T-cell (primary cell): ENCODE measurements at regions not wholly inside any gene's neighbourhood (a gene's known extent, or its start where the extent isn't known, plus 50 kb on each side); places are given as distances from the start of the nearest gene placed in this dataset.

Source experiments
- ATAC-seq, 4 experiments: fragments of 200-7000 bp in 3 of 4; fragments of 150-1000 bp in 1 of 4; cut with Tn5 transposase; replicated peaks in 1 of 4; 1 replicate in 3 of 4; 2 replicates in 1 of 4; pipeline ENCODE4 v1.10.0; 2021; ENCODE audit warnings: moderate library complexity in 3 of 4, mild to moderate bottlenecking in 2 of 4, moderate number of reproducible peaks in 1 of 4
- CTCF ChIA-PET, 2 donors: fragments of 300-600 bp; sonication (Branson Sonifier 250); formaldehyde crosslinking; loops; one replicate each; lab custom pipeline; 2022; ENCODE audit warnings: antibody characterized with exemption in 2 of 2; lab: Charles Lee
- POLR2A ChIA-PET, 2 donors: fragments of 300-600 bp; sonication (Branson Sonifier 250); formaldehyde crosslinking; loops; one replicate each; lab custom pipeline; 2022; ENCODE audit warnings: antibody characterized with exemption in 2 of 2; lab: Charles Lee
- DNase-seq, 35 experiments: peaks; one replicate each; pipeline versions ENCODE4 v3.0.0 to v3.0.0-alpha.2; 2013 to 2023
- H3K27ac ChIP-seq: one replicate; pipeline ENCODE4 v1.5.1; 2013; ENCODE audit warnings: low read length
- H3K27me3 ChIP-seq, 2 experiments: replicated peaks in 1 of 2; 1 replicate in 1 of 2; 2 replicates in 1 of 2; pipeline versions ENCODE4 v1.6.1 to v1.7.0; 2013; ENCODE audit warnings: low read length in 1 of 2, mixed read lengths in 1 of 2; ENCODE audit not compliant: control insufficient read depth in 2 of 2, insufficient read depth in 2 of 2; ENCODE audit errors: extremely low read depth in 1 of 2
- H3K36me3 ChIP-seq, 2 donors: 1 replicate in 1 of 2; 2 replicates in 1 of 2; pipeline versions ENCODE4 v1.6.1 to v1.7.0; 2013; ENCODE audit warnings: low read length in 1 of 2; ENCODE audit not compliant: control insufficient read depth in 2 of 2, insufficient read depth in 1 of 2; ENCODE audit errors: extremely low read depth in 1 of 2
- H3K4me1 ChIP-seq, 2 experiments: 1 replicate in 1 of 2; 2 replicates in 1 of 2; pipeline versions ENCODE4 v1.6.1 to v1.7.0; 2013; ENCODE audit warnings: low read length in 2 of 2, mixed read lengths in 1 of 2; ENCODE audit not compliant: insufficient read depth in 2 of 2, control insufficient read depth in 1 of 2; ENCODE audit errors: extremely low read depth in 1 of 2
- H3K4me3 ChIP-seq, 2 donors: 1 replicate in 1 of 2; 2 replicates in 1 of 2; pipeline versions ENCODE4 v1.5.1 to v1.7.0; 2013; ENCODE audit warnings: mild to moderate bottlenecking in 2 of 2, low read length in 1 of 2, moderate library complexity in 1 of 2; ENCODE audit not compliant: control insufficient read depth in 1 of 2; ENCODE audit errors: extremely low read depth in 1 of 2
- H3K9me3 ChIP-seq: 2 replicates; pipeline ENCODE4 v1.7.0; 2013
- H3K27ac Mint-ChIP-seq, 2 donors: one replicate each; pipeline ENCODE4 v1.8.0; 2020 to 2021; ENCODE audit warnings: mild to moderate bottlenecking in 2 of 2, mixed read lengths in 2 of 2
- H3K27me3 Mint-ChIP-seq, 2 donors: one replicate each; pipeline ENCODE4 v1.8.0; 2021 to 2022; ENCODE audit warnings: mixed read lengths in 2 of 2
- H3K36me3 Mint-ChIP-seq: one replicate; pipeline ENCODE4 v1.8.0; 2021; ENCODE audit warnings: mixed read lengths
- H3K4me1 Mint-ChIP-seq, 3 donors: one replicate each; pipeline ENCODE4 v1.8.0; 2020 to 2022; ENCODE audit warnings: mixed read lengths in 3 of 3, mild to moderate bottlenecking in 1 of 3
- H3K4me3 Mint-ChIP-seq, 3 donors: one replicate each; pipeline ENCODE4 v1.8.0; 2020 to 2022; ENCODE audit warnings: mild to moderate bottlenecking in 3 of 3, mixed read lengths in 3 of 3, moderate library complexity in 3 of 3
- H3K9me3 Mint-ChIP-seq, 3 donors: one replicate each; pipeline ENCODE4 v1.8.0; 2020 to 2022; ENCODE audit warnings: mixed read lengths in 3 of 3
- WGBS: methylation state at CpG from one replicate; pipeline ENCODE4 v1.1.5; 2013; ENCODE audit warnings: missing lambda C conversion rate; ENCODE audit not compliant: insufficient coverage; 5-methylcytosine and 5-hydroxymethylcytosine counted together

GRCh38 chr3:24545887-24546286 lies 51.2 kb upstream of the THRB start:
- Histone ChIP-seq H3K27ac (no peak overlapping the region), H3K36me3 (no peaks in the 10 kb centered on the region), H3K4me3 (no peak overlapping the region), H3K4me1 (no peaks in the 10 kb centered on the region), H3K9me3 (no peaks in the 10 kb centered on the region), H3K27me3 (no peaks in the 10 kb centered on the region)
- WGBS, result no CpG with 5 or more reads among the region's 3 CpGs
- Mint-ChIP-seq H3K4me3 (no peak overlapping the region), H3K27me3 (no peaks in the 10 kb centered on the region), H3K9me3 (no peaks in the 10 kb centered on the region), H3K4me1 (no peaks in the 10 kb centered on the region), H3K36me3 (no peaks in the 10 kb centered on the region), H3K27ac (no peak overlapping the region)
- ChIA-PET POLR2A (interaction anchor here in 1 of 2 donors (0.5 kb wide), 1 partner anchor 15 kb away, joined by 3 read pairs; no protein-coding TSS in a partner anchor), CTCF (no interaction called here)
- DNase-seq (no peak), ATAC-seq (no peak)

GRCh38 chr3:24548278-24548677 lies 53.6 kb upstream of the THRB start:
- H3K36me3 ChIP-seq, result no peaks in the 10 kb centered on the region
- H3K4me3 ChIP-seq, result no peak overlapping the region
- no peak overlapping the region for H3K4me3 Mint-ChIP-seq
- no peak overlapping the region for H3K27ac ChIP-seq
- no peaks in the 10 kb centered on the region for H3K9me3 ChIP-seq
- no CpG with 5 or more reads among the region's 2 CpGs for WGBS
- no peaks in the 10 kb centered on the region for H3K4me1 Mint-ChIP-seq
- H3K9me3 Mint-ChIP-seq, result peaks cover 0 to 3% (median 0%) of the 10 kb centered on the region in 3 donors
- no peaks in the 10 kb centered on the region for H3K4me1 ChIP-seq
- ATAC-seq (no peak), DNase-seq (no peak)
- no peaks in the 10 kb centered on the region for H3K27me3 Mint-ChIP-seq
- H3K27ac Mint-ChIP-seq, result no peak overlapping the region
- POLR2A ChIA-PET, result no interaction called here
- no peaks in the 10 kb centered on the region for H3K36me3 Mint-ChIP-seq
- CTCF ChIA-PET, result interaction anchor here in 1 of 2 donors (0.5 kb wide), 1 partner anchor 9 kb away, joined by 4 read pairs; no protein-coding TSS in a partner anchor
- H3K27me3 ChIP-seq, result no peaks in the 10 kb centered on the region

GRCh38 chr3:24550588-24550987 lies 55.9 kb upstream of the THRB start:
- ATAC-seq (no peak), DNase-seq (no peak)
- Mint-ChIP-seq H3K27ac (no peak overlapping the region), H3K27me3 (no peaks in the 10 kb centered on the region), H3K4me1 (no peaks in the 10 kb centered on the region), H3K36me3 (no peaks in the 10 kb centered on the region), H3K4me3 (no peak overlapping the region), H3K9me3 (peaks cover 0 to 3% (median 0%) of the 10 kb centered on the region in 3 donors)
- no peaks in the 10 kb centered on the region for H3K9me3 ChIP-seq
- H3K36me3 ChIP-seq, result no peaks in the 10 kb centered on the region
- no peaks in the 10 kb centered on the region for H3K4me1 ChIP-seq
- no peaks in the 10 kb centered on the region for H3K27me3 ChIP-seq
- CTCF ChIA-PET, result no interaction called here
- POLR2A ChIA-PET, result no interaction called here
- no peak overlapping the region for H3K27ac ChIP-seq
- no CpG with 5 or more reads among the region's 1 CpG for WGBS
- no peak overlapping the region for H3K4me3 ChIP-seq

- Histone ChIP-seq H3K27me3 (no peaks in the 10 kb centered on the region), H3K36me3 (no peaks in the 10 kb centered on the region), H3K9me3 (no peaks in the 10 kb centered on the region), H3K4me1 (no peaks in the 10 kb centered on the region), H3K4me3 (no peak overlapping the region), H3K27ac (no peak overlapping the region)
- CTCF ChIA-PET, result no interaction called here
- ATAC-seq (no peak), DNase-seq (no peak)
- POLR2A ChIA-PET, result no interaction called here
- Mint-ChIP-seq H3K4me3 (no peak overlapping the region), H3K36me3 (no peaks in the 10 kb centered on the region), H3K4me1 (no peaks in the 10 kb centered on the region), H3K27me3 (no peaks in the 10 kb centered on the region), H3K27ac (no peak overlapping the region), H3K9me3 (peaks cover 0 to 3% (median 0%) of the 10 kb centered on the region in 3 donors)
- WGBS, result no CpG with 5 or more reads among the region's 2 CpGs
Measured at GRCh38 chr3:24551626-24552025, 57.0 kb upstream of the THRB start.

GRCh38 chr3:24562895-24563294 lies 68.2 kb upstream of the THRB start:
- Mint-ChIP-seq H3K27me3 (no peaks in the 10 kb centered on the region), H3K4me3 (no peak overlapping the region), H3K27ac (no peak overlapping the region), H3K36me3 (no peaks in the 10 kb centered on the region), H3K4me1 (no peaks in the 10 kb centered on the region), H3K9me3 (peaks cover 5 to 16% (median 14%) of the 10 kb centered on the region in 3 donors)
- CTCF ChIA-PET, result no interaction called here
- Histone ChIP-seq H3K27me3 (no peaks in the 10 kb centered on the region), H3K27ac (no peak overlapping the region), H3K4me3 (no peak overlapping the region), H3K9me3 (no peaks in the 10 kb centered on the region), H3K36me3 (no peaks in the 10 kb centered on the region), H3K4me1 (no peaks in the 10 kb centered on the region)
- POLR2A ChIA-PET, result no interaction called here
- ATAC-seq, result no peak
- no CpG with 5 or more reads among the region's 3 CpGs for WGBS
- no peak for DNase-seq

GRCh38 chr3:24565053-24565452 lies 70.4 kb upstream of the THRB start:
- H3K4me1 Mint-ChIP-seq, result no peaks in the 10 kb centered on the region
- Histone ChIP-seq H3K27ac (no peak overlapping the region), H3K36me3 (no peaks in the 10 kb centered on the region), H3K4me1 (no peaks in the 10 kb centered on the region), H3K9me3 (no peaks in the 10 kb centered on the region), H3K27me3 (no peaks in the 10 kb centered on the region), H3K4me3 (no peak overlapping the region)
- no peaks in the 10 kb centered on the region for H3K36me3 Mint-ChIP-seq
- ChIA-PET CTCF (no interaction called here), POLR2A (no interaction called here)
- no peak overlapping the region for H3K27ac Mint-ChIP-seq
- no peak overlapping the region for H3K4me3 Mint-ChIP-seq
- peaks cover 5 to 32% (median 28%) of the 10 kb centered on the region in 3 donors for H3K9me3 Mint-ChIP-seq
- WGBS, result no CpG with 5 or more reads among the region's 1 CpG
- DNase-seq, result no peak
- ATAC-seq, result no peak
- no peaks in the 10 kb centered on the region for H3K27me3 Mint-ChIP-seq

GRCh38 chr3:24565656-24566055 lies 71.0 kb upstream of the THRB start:
- Histone ChIP-seq H3K36me3 (no peaks in the 10 kb centered on the region), H3K4me1 (no peaks in the 10 kb centered on the region), H3K9me3 (no peaks in the 10 kb centered on the region), H3K27ac (no peak overlapping the region), H3K4me3 (no peak overlapping the region), H3K27me3 (no peaks in the 10 kb centered on the region)
- no peaks in the 10 kb centered on the region for H3K27me3 Mint-ChIP-seq
- no peak overlapping the region for H3K27ac Mint-ChIP-seq
- ChIA-PET POLR2A (no interaction called here), CTCF (no interaction called here)
- peaks cover 5 to 32% (median 28%) of the 10 kb centered on the region in 3 donors for H3K9me3 Mint-ChIP-seq
- H3K4me3 Mint-ChIP-seq, result no peak overlapping the region
- no peaks in the 10 kb centered on the region for H3K36me3 Mint-ChIP-seq
- no peak for DNase-seq
- no peak for ATAC-seq
- no CpG with 5 or more reads among the region's 1 CpG for WGBS
- no peaks in the 10 kb centered on the region for H3K4me1 Mint-ChIP-seq
